Lower leg skin (tissue), 3 donors: ENCODE measurements at regions not wholly inside any gene's neighbourhood (a gene's known extent, or its start where the extent isn't known, plus 50 kb on each side); places are given as distances from the start of the nearest gene placed in this dataset.

ENCODE experiments used
- CTCF ChIP-seq, 3 donors: fragments of 450-650 bp; IDR thresholded peaks; one replicate each; pipeline ENCODE4 v1.5.1; 2016; ENCODE audit warnings: antibody characterized with exemption in 3 of 3, mild to moderate bottlenecking in 3 of 3, moderate library complexity in 2 of 3
- POLR2A ChIP-seq, 2 donors: fragments of 450-650 bp; IDR thresholded peaks; one replicate each; pipeline ENCODE4 v1.6.1; 2016 to 2017; ENCODE audit warnings: antibody characterized with exemption in 2 of 2, mild to moderate bottlenecking in 1 of 2, moderate library complexity in 1 of 2

GRCh38 chr6:156647991-156648390 is 129.2 kb upstream of the ARID1B start:
- no peak for TF ChIP-seq CTCF (IDR thresholded peaks at IDR 0.05)
- no peak for TF ChIP-seq POLR2A (IDR thresholded peaks at IDR 0.05)
